ENCODE measurements at regions not wholly inside any gene's neighbourhood (a gene's known extent, or its start where the extent isn't known, plus 50 kb on each side); places are given as distances from the start of the nearest gene placed in this dataset.

DNA sequence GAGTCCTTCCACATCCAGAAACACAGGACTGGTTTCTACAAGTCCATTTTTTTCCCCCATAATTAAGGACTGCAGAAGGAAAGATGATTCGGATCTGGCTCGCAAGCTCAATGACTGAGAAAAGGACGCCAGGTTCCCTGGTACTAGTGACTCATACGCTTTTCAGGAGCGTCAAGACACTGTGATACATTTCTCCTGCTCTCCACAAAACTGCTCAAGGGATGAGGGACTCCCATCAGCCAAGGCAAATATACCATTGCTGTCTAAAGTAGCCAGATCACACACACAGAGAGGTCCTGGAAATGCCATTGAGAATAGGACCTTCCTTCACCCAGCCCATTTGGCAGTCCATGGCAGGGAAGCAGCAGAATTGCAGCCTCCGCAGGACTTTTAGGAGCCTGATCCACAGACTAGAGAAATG is 253.6 kb upstream of the IRF2BP2 start:
- Histone ChIP-seq H3K9ac (ENCODE audit: insufficient read depth, low read depth, low read length) (peak overlapping the region; percentile 70), H3K4me1 (ENCODE audit: insufficient read depth, low read length) (peaks cover 74% of the 10 kb centered on the region), H3K4me3 (replicated peaks in 1 of 3; ENCODE audit: insufficient read depth in 1 of 3, low read depth in 2 of 3, low read length in 3 of 3) (peak overlapping the region in 1 of 3 experiments; percentile 47; a peak in 1 of 6 replicates), H3K27ac (ENCODE audit: extremely low read length, insufficient read depth, low read length) (peak overlapping the region; percentile 84), H3K79me2 (ENCODE audit: insufficient read depth, low read length) (no peaks in the 10 kb centered on the region), H3K9me3 (ENCODE audit: low read length) (no peaks in the 10 kb centered on the region), H3K4me2 (ENCODE audit: low read depth, low read length) (peak overlapping the region; percentile 71), H3K36me3 (replicated peaks in 1 of 2; ENCODE audit: control insufficient read depth in 1 of 2, insufficient read depth in 2 of 2, low read length in 2 of 2) (no peaks in the 10 kb centered on the region), H3K27me3 (ENCODE audit: control insufficient read depth in 1 of 2, insufficient read depth in 2 of 2, low read length in 2 of 2) (no peaks in the 10 kb centered on the region), H4K20me1 (ENCODE audit: insufficient read depth, low read length) (no peaks in the 10 kb centered on the region), H2AFZ (ENCODE audit: low read length) (no peak overlapping the region)
- ChIA-PET CTCF (ENCODE audit: low intra/inter-chr PET ratio, low total read pairs) (no interaction called here), POLR2A (interaction anchor here (0.7 to 2.8 kb wide), 19 partner anchors 11 to 318 kb away, joined by 3 to 46 read pairs (median 4); no protein-coding TSS in a partner anchor)
- BruUV-seq (replicated peaks), result no TSS peak
- in situ Hi-C loops (cut with HindIII; ENCODE audit: extremely low pct_ligation_motif_present, low pct_unique_long_range_greater_than_20kb) (no loop called here), intact Hi-C loops (cut with micrococcal nuclease; ENCODE audit: unreplicated experiment) (no loop called here)
- ATAC-seq, result peak; percentile 20; the same call in 2 of the 3 replicates
- FAIRE-seq, result no peak
- WGBS (ENCODE audit: low lambda C conversion rate), result 97% methylated on average over 6 of the region's 6 CpGs
- no peak for DNase-seq (ENCODE audit: low spot score)
- TF ChIP-seq SMARCC2 (IDR thresholded peaks at IDR 0.05) (no peak), JUNB (CRISPR knock-in tag; IDR thresholded peaks at IDR 0.05; ENCODE audit: borderline replicate concordance) (no peak)
- TF ChIP-seq, protein P1, sequence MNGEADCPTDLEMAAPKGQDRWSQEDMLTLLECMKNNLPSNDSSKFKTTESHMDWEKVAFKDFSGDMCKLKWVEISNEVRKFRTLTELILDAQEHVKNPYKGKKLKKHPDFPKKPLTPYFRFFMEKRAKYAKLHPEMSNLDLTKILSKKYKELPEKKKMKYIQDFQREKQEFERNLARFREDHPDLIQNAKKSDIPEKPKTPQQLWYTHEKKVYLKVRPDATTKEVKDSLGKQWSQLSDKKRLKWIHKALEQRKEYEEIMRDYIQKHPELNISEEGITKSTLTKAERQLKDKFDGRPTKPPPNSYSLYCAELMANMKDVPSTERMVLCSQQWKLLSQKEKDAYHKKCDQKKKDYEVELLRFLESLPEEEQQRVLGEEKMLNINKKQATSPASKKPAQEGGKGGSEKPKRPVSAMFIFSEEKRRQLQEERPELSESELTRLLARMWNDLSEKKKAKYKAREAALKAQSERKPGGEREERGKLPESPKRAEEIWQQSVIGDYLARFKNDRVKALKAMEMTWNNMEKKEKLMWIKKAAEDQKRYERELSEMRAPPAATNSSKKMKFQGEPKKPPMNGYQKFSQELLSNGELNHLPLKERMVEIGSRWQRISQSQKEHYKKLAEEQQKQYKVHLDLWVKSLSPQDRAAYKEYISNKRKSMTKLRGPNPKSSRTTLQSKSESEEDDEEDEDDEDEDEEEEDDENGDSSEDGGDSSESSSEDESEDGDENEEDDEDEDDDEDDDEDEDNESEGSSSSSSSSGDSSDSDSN (CRISPR knock-in tag; IDR thresholded peaks at IDR 0.05), result 0 out of 2 replicates have a peak, but pooled peaks have one; percentile 2
- TF ChIP-seq, protein P2, sequence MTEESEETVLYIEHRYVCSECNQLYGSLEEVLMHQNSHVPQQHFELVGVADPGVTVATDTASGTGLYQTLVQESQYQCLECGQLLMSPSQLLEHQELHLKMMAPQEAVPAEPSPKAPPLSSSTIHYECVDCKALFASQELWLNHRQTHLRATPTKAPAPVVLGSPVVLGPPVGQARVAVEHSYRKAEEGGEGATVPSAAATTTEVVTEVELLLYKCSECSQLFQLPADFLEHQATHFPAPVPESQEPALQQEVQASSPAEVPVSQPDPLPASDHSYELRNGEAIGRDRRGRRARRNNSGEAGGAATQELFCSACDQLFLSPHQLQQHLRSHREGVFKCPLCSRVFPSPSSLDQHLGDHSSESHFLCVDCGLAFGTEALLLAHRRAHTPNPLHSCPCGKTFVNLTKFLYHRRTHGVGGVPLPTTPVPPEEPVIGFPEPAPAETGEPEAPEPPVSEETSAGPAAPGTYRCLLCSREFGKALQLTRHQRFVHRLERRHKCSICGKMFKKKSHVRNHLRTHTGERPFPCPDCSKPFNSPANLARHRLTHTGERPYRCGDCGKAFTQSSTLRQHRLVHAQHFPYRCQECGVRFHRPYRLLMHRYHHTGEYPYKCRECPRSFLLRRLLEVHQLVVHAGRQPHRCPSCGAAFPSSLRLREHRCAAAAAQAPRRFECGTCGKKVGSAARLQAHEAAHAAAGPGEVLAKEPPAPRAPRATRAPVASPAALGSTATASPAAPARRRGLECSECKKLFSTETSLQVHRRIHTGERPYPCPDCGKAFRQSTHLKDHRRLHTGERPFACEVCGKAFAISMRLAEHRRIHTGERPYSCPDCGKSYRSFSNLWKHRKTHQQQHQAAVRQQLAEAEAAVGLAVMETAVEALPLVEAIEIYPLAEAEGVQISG (CRISPR knock-in tag; IDR thresholded peaks at IDR 0.05), result no peak
- TF ChIP-seq, protein P3, sequence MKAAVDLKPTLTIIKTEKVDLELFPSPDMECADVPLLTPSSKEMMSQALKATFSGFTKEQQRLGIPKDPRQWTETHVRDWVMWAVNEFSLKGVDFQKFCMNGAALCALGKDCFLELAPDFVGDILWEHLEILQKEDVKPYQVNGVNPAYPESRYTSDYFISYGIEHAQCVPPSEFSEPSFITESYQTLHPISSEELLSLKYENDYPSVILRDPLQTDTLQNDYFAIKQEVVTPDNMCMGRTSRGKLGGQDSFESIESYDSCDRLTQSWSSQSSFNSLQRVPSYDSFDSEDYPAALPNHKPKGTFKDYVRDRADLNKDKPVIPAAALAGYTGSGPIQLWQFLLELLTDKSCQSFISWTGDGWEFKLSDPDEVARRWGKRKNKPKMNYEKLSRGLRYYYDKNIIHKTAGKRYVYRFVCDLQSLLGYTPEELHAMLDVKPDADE (CRISPR knock-in tag; IDR thresholded peaks at IDR 0.05), result no peak
- TF ChIP-seq, protein P4, sequence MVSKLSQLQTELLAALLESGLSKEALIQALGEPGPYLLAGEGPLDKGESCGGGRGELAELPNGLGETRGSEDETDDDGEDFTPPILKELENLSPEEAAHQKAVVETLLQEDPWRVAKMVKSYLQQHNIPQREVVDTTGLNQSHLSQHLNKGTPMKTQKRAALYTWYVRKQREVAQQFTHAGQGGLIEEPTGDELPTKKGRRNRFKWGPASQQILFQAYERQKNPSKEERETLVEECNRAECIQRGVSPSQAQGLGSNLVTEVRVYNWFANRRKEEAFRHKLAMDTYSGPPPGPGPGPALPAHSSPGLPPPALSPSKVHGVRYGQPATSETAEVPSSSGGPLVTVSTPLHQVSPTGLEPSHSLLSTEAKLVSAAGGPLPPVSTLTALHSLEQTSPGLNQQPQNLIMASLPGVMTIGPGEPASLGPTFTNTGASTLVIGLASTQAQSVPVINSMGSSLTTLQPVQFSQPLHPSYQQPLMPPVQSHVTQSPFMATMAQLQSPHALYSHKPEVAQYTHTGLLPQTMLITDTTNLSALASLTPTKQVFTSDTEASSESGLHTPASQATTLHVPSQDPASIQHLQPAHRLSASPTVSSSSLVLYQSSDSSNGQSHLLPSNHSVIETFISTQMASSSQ (IDR thresholded peaks at IDR 0.05; ENCODE audit: low read depth), result no peak
- TF ChIP-seq, protein P4 (CRISPR knock-in tag; IDR thresholded peaks at IDR 0.05; ENCODE audit: borderline replicate concordance), result no peak
- TF ChIP-seq, protein P5, sequence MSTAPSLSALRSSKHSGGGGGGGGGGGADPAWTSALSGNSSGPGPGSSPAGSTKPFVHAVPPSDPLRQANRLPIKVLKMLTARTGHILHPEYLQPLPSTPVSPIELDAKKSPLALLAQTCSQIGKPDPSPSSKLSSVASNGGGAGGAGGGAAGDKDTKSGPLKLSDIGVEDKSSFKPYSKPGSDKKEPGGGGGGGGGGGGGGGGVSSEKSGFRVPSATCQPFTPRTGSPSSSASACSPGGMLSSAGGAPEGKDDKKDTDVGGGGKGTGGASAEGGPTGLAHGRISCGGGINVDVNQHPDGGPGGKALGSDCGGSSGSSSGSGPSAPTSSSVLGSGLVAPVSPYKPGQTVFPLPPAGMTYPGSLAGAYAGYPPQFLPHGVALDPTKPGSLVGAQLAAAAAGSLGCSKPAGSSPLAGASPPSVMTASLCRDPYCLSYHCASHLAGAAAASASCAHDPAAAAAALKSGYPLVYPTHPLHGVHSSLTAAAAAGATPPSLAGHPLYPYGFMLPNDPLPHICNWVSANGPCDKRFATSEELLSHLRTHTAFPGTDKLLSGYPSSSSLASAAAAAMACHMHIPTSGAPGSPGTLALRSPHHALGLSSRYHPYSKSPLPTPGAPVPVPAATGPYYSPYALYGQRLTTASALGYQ (CRISPR knock-in tag; IDR thresholded peaks at IDR 0.05), result no peak
- TF ChIP-seq, protein P6, sequence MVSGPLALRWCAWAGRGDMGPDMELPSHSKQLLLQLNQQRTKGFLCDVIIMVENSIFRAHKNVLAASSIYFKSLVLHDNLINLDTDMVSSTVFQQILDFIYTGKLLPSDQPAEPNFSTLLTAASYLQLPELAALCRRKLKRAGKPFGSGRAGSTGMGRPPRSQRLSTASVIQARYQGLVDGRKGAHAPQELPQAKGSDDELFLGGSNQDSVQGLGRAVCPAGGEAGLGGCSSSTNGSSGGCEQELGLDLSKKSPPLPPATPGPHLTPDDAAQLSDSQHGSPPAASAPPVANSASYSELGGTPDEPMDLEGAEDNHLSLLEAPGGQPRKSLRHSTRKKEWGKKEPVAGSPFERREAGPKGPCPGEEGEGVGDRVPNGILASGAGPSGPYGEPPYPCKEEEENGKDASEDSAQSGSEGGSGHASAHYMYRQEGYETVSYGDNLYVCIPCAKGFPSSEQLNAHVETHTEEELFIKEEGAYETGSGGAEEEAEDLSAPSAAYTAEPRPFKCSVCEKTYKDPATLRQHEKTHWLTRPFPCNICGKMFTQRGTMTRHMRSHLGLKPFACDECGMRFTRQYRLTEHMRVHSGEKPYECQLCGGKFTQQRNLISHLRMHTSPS (CRISPR knock-in tag; IDR thresholded peaks at IDR 0.05; ENCODE audit: low read depth), result 0 out of 2 replicates have a peak, but pooled peaks have one; percentile 1
